HG02981 (cell line): ENCODE measurements at regions not wholly inside any gene's neighbourhood (a gene's known extent, or its start where the extent isn't known, plus 50 kb on each side); places are given as distances from the start of the nearest gene placed in this dataset.

Experiments used
- ATAC-seq: cut with Tn5 transposase; IDR thresholded peaks from one replicate; pipeline ENCODE4 v1.9.1; 2021; ENCODE audit warnings: mild to moderate bottlenecking, moderate library complexity; ENCODE audit not compliant: unreplicated experiment

- ATAC-seq, result no peak
Observed at GRCh38 chr4:32574803-32575202, 1854.6 kb downstream of the PCDH7 start.

DNA sequence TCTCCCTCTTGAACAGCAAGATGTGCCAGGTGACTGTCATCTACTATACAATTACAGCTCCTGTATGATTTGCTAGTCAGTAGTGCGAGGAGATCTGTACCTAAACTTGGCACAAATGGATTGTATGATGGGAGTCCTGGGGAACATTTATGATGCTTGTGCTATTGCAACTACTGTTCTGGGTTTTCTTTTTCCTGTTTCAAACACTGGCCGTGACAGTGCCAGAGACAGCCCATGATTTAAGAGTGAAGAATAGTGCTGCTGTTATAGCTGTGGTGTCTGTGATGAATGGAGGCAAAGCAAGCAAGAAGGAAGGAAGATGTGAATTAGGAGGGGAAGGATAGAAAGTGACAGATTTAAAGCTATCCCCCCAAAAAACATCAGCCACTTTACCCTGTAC lies 1868.9 kb downstream of the PCDH7 start:
- no peak for ATAC-seq

- no peak for ATAC-seq
Observed at GRCh38 chr4:32589853-32590252, 1869.7 kb downstream of the PCDH7 start.

- ATAC-seq, result no peak
Observed at GRCh38 chr4:32597354-32597753, 1877.2 kb downstream of the PCDH7 start.

DNA sequence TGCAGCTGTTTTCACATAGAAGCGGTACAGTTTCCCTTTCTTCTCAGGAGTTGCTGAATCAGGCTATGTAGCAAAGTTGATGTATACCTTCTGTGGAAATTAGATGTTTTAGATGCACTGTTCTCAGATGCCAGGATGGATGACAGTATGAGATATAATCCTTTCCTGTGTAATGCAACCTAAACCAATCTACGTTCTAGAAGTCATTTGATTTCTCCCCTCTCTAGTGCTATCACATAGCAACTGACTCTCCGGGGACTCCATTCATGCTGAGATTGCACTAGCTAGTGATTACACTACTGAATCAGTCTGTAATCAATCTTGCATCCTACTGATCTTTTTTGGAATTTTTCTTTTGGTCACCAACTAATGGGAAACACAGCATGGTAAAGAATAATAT lies 1881.7 kb downstream of the PCDH7 start:
- no peak for ATAC-seq

DNA sequence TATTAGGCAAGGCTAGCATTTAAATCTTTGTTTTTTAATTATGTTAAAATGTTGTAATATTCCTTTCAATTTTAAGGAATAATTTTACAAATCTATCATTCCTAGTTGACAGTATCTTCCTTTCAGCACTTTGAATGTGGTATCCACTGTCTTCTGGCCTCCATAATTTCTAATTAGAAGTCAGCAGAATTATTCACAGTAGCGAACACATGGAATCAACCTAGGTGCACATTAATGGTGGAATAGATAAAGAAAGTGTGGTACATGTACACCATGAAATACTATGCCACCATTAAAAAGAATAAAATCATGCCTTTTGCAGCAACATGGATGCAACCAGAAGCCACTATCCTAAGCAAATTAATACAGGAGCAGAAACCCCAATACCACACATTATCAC lies 1887.8 kb downstream of the PCDH7 start:
- no peak for ATAC-seq

DNA sequence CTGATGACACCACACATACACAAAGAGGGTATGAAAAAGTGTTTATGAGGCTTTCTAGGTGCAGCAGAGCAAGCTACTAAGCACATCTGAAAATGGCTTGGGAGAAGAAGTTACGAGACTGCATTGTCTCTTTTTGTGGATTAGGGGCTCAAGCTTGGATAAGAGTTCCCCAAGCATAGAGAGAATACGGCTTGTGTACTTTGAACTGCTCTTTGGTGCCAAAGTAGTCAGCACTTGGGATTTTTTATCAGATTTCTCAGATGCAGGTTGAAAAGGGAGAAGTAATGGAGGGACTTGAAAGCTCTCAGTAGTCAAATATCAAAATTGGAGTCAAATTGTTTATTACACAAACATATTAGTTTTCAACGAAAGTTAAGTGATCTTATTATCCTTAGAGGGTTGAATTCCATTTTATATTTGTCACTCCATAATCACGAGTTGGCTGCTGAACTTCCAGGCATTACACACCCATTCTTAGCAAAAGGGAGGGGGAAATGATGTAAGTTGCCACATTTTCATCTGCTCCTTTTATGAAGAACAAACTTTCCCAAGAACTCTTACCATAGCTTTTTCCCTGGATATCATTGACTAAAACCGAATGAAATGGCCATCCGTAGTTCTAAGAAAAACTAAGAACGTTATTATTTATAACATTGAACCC lies 1904.9 kb downstream of the PCDH7 start:
- ATAC-seq, result no peak

- no peak for ATAC-seq
Observed at GRCh38 chr4:32625687-32626337, 1905.6 kb downstream of the PCDH7 start.

GRCh38 chr4:32631831-32632230 lies 1911.7 kb downstream of the PCDH7 start:
- no peak for ATAC-seq

DNA sequence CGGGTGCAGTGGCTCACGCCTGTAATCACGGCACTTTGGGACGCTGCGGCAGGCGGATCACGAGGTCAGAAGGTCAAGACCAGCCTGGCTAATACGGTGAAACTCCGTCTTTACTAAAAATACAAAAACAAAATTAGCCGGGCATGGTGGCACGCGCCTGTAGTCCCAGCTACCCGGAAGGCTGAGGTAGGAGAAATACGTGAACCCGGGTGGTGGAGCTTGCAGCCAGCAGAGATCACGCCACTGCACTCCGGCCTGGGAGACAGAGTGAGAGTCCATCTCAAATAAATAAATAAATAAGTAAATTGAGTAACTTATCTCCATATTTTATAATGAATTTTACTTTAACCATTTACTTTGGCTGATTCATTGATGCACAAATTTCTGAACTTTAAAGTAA lies 1913.3 kb downstream of the PCDH7 start:
- no peak for ATAC-seq

GRCh38 chr4:32645653-32646052 lies 1925.5 kb downstream of the PCDH7 start:
- no peak for ATAC-seq

- ATAC-seq, result no peak
Observed at GRCh38 chr4:32658019-32658418, 1937.8 kb downstream of the PCDH7 start.

- no peak for ATAC-seq
Observed at GRCh38 chr4:32661229-32661628, 1941.1 kb downstream of the PCDH7 start.

GRCh38 chr4:32662803-32663202 lies 1942.6 kb downstream of the PCDH7 start:
- ATAC-seq, result no peak

DNA sequence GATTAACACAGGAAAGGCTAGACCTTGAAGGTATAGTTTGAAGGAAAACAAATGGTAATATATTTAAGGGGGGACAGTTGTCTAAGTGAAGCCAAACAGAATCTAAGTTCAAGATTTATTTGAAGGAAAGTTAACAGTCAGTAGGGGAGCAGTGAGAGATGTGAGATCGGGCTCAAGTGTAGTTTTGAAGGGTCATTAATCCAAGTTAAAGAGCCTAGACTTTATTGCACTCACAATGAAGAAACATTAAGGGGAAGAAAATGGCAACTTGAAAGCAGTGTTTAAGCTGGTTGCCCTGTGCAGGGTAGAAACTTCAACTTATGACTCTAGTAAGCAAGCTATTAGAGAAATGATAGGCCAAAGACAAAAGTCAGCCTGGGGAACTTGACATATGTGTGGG lies 1952.2 kb downstream of the PCDH7 start:
- ATAC-seq, result no peak

DNA sequence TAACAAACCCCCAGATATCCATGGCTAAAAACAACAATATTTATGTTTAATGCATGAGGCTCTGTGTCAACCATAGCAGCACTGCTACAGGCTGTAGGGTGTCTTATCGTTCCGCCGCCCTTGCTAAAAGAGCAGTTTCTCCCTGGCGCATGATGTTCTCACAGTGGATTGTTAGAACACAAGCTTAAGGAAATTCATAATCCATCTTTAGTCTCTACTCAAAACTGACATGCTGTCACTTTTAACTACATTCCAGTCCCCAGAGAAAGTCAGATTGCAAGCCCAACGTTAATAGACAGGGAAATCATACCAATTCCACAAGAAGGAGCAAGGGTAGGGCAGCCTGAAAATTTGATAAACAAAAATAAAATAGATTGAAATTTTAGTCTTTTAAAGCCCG lies 1960.8 kb downstream of the PCDH7 start:
- ATAC-seq, result no peak

DNA sequence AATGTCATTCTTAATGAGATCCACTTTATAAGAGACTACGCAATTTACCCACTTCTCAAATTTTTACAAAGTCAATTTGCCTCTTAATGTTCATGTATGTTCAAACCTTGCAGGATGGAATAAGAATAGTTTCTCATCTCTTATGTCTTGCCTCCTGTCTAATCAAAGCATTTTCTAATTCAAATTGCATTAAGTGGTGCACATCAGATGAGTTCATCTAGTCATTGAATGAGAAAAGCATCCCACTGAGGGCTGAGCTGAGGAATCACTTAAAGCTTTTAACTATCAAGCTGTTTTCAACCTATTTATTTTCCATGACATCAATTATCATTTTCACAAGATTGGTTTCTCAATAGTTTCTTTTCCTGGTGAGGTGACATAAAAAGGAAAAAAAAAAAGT lies 1964.0 kb downstream of the PCDH7 start:
- ATAC-seq, result no peak

DNA sequence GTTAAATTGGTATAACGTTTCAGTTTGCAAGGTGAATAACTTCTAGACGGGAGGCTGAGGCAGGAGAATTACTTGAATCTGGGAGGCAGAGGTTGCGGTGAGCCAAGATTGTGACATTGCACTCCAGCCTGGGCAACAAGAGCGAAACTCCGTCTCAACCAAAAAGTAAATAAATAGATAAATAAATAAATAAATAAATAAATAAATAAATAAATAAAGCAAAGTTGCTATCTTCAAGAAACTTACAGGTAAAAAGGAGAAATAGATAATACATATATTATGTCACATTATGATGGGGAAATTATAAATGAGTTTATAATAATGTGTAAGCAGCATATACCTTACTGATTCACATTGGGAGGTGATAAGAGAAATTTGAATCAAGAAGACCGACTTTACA lies 1966.0 kb downstream of the PCDH7 start:
- no peak for ATAC-seq

DNA sequence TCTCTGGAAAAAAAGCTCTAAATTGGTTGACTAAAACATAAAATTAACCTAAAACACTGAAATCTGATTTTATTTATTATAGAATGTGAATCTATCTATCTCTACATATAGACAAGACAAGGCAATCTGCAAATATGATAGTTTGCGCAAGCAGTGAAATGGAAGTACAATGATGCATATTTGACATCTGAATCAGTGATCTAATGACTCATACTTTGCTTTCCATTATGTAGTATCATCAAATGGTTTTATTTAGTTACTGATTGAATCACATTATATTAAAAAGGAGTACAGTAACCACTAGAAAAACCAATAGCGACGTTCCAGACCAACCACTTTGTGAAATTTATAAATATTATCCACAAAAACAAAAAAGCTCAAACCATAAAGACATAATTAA lies 1969.3 kb downstream of the PCDH7 start:
- ATAC-seq, result no peak

DNA sequence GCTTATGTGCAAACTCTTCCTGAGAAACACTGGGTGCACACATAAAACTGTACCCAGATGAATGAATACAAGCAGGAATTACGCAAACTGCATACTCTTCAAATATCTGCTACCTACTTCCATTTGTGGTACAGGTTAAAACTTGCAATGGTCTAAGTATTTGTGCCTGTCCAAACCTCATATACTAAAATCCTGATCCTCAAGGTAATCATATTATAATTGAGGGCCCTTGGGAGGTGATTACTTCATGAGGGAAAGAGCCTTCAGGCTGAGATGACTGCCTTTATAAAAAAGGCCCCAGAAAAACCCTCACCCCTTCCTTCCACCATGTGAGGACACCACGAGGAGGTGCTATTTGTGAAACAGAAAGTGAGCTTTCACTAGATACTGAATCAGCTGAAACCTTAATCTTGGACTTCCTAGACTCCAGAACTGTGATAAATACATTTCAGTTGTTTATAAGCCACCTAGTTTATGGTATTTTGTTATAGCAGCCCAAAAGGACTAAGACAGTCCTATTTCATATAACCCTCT lies 1977.2 kb downstream of the PCDH7 start:
- no peak for ATAC-seq

GRCh38 chr4:32700838-32701237 lies 1980.7 kb downstream of the PCDH7 start:
- no peak for ATAC-seq

DNA sequence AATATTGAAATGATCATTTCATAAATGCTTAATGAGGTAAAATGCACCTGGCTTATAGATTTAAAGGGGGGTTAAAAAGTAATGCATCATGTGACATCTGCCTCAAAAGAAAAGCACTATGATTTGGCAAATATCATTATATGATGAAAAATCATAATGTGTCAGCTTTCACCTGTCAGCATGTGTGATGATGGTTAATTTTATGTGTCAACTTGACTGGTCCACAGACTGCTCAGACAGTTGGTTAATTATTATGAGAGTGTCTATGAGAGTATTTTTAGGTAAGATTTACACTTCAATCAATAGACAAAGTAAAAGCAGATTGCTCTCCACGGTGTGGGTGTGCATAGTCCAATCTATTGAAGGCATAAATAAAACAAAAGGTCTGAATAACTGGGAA lies 1986.7 kb downstream of the PCDH7 start:
- no peak for ATAC-seq
